H1 (cell line): ENCODE measurements at regions not wholly inside any gene's neighbourhood (a gene's known extent, or its start where the extent isn't known, plus 50 kb on each side); places are given as distances from the start of the nearest gene placed in this dataset.

ENCODE experiments used
- CTCF ChIA-PET: fragments of 300-600 bp; sonication (Branson Sonifier 250); formaldehyde crosslinking; loops from one replicate; lab custom pipeline; 2021; ENCODE audit not compliant: partially characterized antibody; lab: Charles Lee
- POLR2A ChIA-PET: fragments of 300-600 bp; sonication (Branson Sonifier 250); formaldehyde crosslinking; loops from one replicate; lab custom pipeline; 2021; ENCODE audit warnings: inconsistent platforms; ENCODE audit not compliant: partially characterized antibody; lab: Charles Lee
- DNase-seq, 2 experiments: peaks; one replicate each; pipeline versions ENCODE4 v3.0.0 to v3.0.0-alpha.2; 2010 to 2022; ENCODE audit warnings: low spot score in 2 of 2, low read depth in 1 of 2, mixed read lengths in 1 of 2
- FAIRE-seq: peaks from 2 replicates; lab custom pipeline; 2011; peaks lifted over from hg19 to GRCh38; lab: Jason Lieb, UNC
- H2AFZ ChIP-seq: 2 replicates; pipeline ENCODE4 v1.8.1; 2012; ENCODE audit warnings: low read length, inconsistent platforms
- H2AK5ac ChIP-seq: 2 replicates; pipeline ENCODE4 v1.6.1; 2013; ENCODE audit warnings: low read depth, low read length
- H2BK120ac ChIP-seq: replicated peaks from 2 replicates; pipeline ENCODE3; 2013; ENCODE audit warnings: low read depth, low read length, inconsistent platforms
- H2BK12ac ChIP-seq: 2 replicates; pipeline ENCODE4 v1.6.1; 2013; ENCODE audit warnings: low read depth, low read length
- H2BK15ac ChIP-seq: 2 replicates; pipeline ENCODE4 v1.6.1; 2013; ENCODE audit warnings: low read length
- H2BK20ac ChIP-seq: 2 replicates; pipeline ENCODE4 v1.6.1; 2013; ENCODE audit warnings: low read length
- H2BK5ac ChIP-seq: 2 replicates; pipeline ENCODE4 v1.6.1; 2013; ENCODE audit warnings: low read depth, low read length
- H3K14ac ChIP-seq: 2 replicates; pipeline ENCODE4 v1.6.1; 2013; ENCODE audit warnings: inconsistent platforms; ENCODE audit not compliant: insufficient read length
- H3K18ac ChIP-seq: 2 replicates; pipeline ENCODE4 v1.6.1; 2013; ENCODE audit warnings: low read length; ENCODE audit errors: extremely low read depth
- H3K23ac ChIP-seq: 2 replicates; pipeline ENCODE4 v1.6.1; 2013; ENCODE audit warnings: inconsistent platforms; ENCODE audit not compliant: insufficient read length
- H3K23me2 ChIP-seq: 2 replicates; pipeline ENCODE4 v1.6.1; 2013; ENCODE audit warnings: low read depth, low read length
- H3K27ac ChIP-seq: 2 replicates; pipeline ENCODE4 v1.6.1; 2011; ENCODE audit warnings: low read depth, low read length, inconsistent platforms
- H3K27me3 ChIP-seq, 4 experiments: replicated peaks in 1 of 4; 1 replicate in 1 of 4; 2 replicates in 3 of 4; pipeline versions ENCODE4 v1.6.1 to v1.8.1; 2011 to 2013; ENCODE audit warnings: low read length in 3 of 4, mild to moderate bottlenecking in 3 of 4, inconsistent platforms in 2 of 4, mixed read lengths in 2 of 4, moderate library complexity in 1 of 4; ENCODE audit not compliant: control insufficient read depth in 3 of 4, insufficient read depth in 3 of 4; ENCODE audit errors: extremely low read depth in 1 of 4
- H3K36me3 ChIP-seq, 4 experiments: 2 replicates each; pipeline versions ENCODE4 v1.6.1 to v1.8.1; 2011 to 2013; ENCODE audit warnings: mild to moderate bottlenecking in 4 of 4, low read length in 3 of 4, moderate library complexity in 2 of 4, control low read depth in 1 of 4, inconsistent platforms in 1 of 4; ENCODE audit not compliant: insufficient read depth in 4 of 4, control insufficient read depth in 2 of 4
- H3K4ac ChIP-seq: replicated peaks from 2 replicates; pipeline ENCODE3; 2013; ENCODE audit warnings: low read length, low read depth, mixed read lengths, inconsistent platforms; ENCODE audit not compliant: insufficient read length
- H3K4me1 ChIP-seq, 4 experiments: replicated peaks in 1 of 4; 1 replicate in 1 of 4; 2 replicates in 3 of 4; pipeline versions ENCODE4 v1.6.1 to v1.8.1; 2011 to 2013; ENCODE audit warnings: low read length in 3 of 4, inconsistent platforms in 2 of 4, mixed read lengths in 1 of 4; ENCODE audit not compliant: insufficient read depth in 4 of 4, control insufficient read depth in 3 of 4
- H3K4me2 ChIP-seq, 2 experiments: 2 replicates each; pipeline versions ENCODE4 v1.6.1 to v1.8.1; 2011 to 2013; ENCODE audit warnings: low read depth in 2 of 2, low read length in 2 of 2, control low read depth in 1 of 2, inconsistent platforms in 1 of 2, mild to moderate bottlenecking in 1 of 2; ENCODE audit not compliant: insufficient read depth in 1 of 2
- H3K4me3 ChIP-seq, 4 experiments: fragments of 200-600, 300-600 bp in 1 of 4; sonication (generic), shearing (Covaris generic), sonication (Bioruptor Twin) in 1 of 4; 2 replicates each; pipeline versions ENCODE4 v1.5.1 to v1.8.1; 2011 to 2016; ENCODE audit warnings: low read length in 4 of 4, low read depth in 3 of 4, control low read depth in 2 of 4, inconsistent platforms in 2 of 4, mild to moderate bottlenecking in 2 of 4, mixed read lengths in 1 of 4, moderate library complexity in 1 of 4; ENCODE audit not compliant: insufficient read depth in 2 of 4; ENCODE audit errors: extremely low read depth in 1 of 4
- H3K56ac ChIP-seq: replicated peaks from 2 replicates; pipeline ENCODE3; 2013; ENCODE audit warnings: low read depth, mild to moderate bottlenecking, mixed read lengths, low read length, inconsistent platforms; ENCODE audit not compliant: insufficient read length
- H3K79me1 ChIP-seq: 2 replicates; pipeline ENCODE4 v1.6.1; 2013; ENCODE audit warnings: low read depth, low read length, control low read depth
- H3K79me2 ChIP-seq, 2 experiments: 2 replicates each; pipeline versions ENCODE4 v1.6.1 to v1.8.1; 2012 to 2013; ENCODE audit warnings: low read length in 2 of 2, mild to moderate bottlenecking in 2 of 2, inconsistent platforms in 1 of 2; ENCODE audit not compliant: insufficient read depth in 2 of 2, control insufficient read depth in 1 of 2
- H3K9ac ChIP-seq, 4 experiments: replicated peaks in 1 of 4; 1 replicate in 1 of 4; 2 replicates in 3 of 4; pipeline versions ENCODE4 v1.6.1 to v1.8.1; 2011 to 2013; ENCODE audit warnings: low read depth in 3 of 4, low read length in 3 of 4, control low read depth in 2 of 4, mild to moderate bottlenecking in 2 of 4, moderate library complexity in 2 of 4, inconsistent platforms in 1 of 4; ENCODE audit errors: extremely low read depth in 1 of 4
- H3K9me3 ChIP-seq, 2 experiments: 2 replicates each; pipeline versions ENCODE4 v1.6.1 to v1.8.1; 2012 to 2013; ENCODE audit warnings: mild to moderate bottlenecking in 2 of 2, moderate library complexity in 2 of 2, control low read depth in 1 of 2, inconsistent platforms in 1 of 2, low read depth in 1 of 2, low read length in 1 of 2, mixed read lengths in 1 of 2; ENCODE audit not compliant: insufficient read depth in 2 of 2
- H4K20me1 ChIP-seq, 2 experiments: replicated peaks in 1 of 2; 2 replicates each; pipeline versions ENCODE3 to v1.8.1; 2011 to 2013; ENCODE audit warnings: inconsistent platforms in 2 of 2, low read length in 2 of 2, mild to moderate bottlenecking in 1 of 2; ENCODE audit not compliant: insufficient read depth in 2 of 2, control insufficient read depth in 1 of 2
- H4K5ac ChIP-seq: 2 replicates; pipeline ENCODE4 v1.6.1; 2013; ENCODE audit warnings: low read length, low read depth, mixed read lengths, inconsistent platforms; ENCODE audit not compliant: insufficient read length
- H4K8ac ChIP-seq: 2 replicates; pipeline ENCODE4 v1.8.0; 2013; ENCODE audit warnings: mild to moderate bottlenecking, moderate library complexity, low read length, inconsistent platforms; ENCODE audit not compliant: insufficient read depth; ENCODE audit errors: extremely low read depth
- H4K91ac ChIP-seq: replicated peaks from 2 replicates; pipeline ENCODE3; 2013; ENCODE audit warnings: low read length, mixed read lengths, inconsistent platforms; ENCODE audit not compliant: insufficient read length
- CTCF ChIP-seq, 3 experiments: IDR thresholded peaks; 1 replicate in 2 of 3; 2 replicates in 1 of 3; pipeline versions ENCODE4 v1.5.1 to v1.6.1; 2011; ENCODE audit warnings: low read length in 3 of 3, mild to moderate bottlenecking in 3 of 3, inconsistent platforms in 2 of 3, low read depth in 1 of 3, moderate library complexity in 1 of 3; ENCODE audit not compliant: insufficient read depth in 1 of 3; ENCODE audit errors: control extremely low read depth in 1 of 3
- FOSL1 ChIP-seq: IDR thresholded peaks from 2 replicates; pipeline ENCODE4 v1.6.1; 2011; ENCODE audit warnings: mild to moderate bottlenecking, low read depth, low read length, moderate library complexity; ENCODE audit not compliant: insufficient read depth
- RAD21 ChIP-seq, 2 experiments: IDR thresholded peaks in 1 of 2; conservative IDR thresholded peaks in 1 of 2; 2 replicates each; pipeline ENCODE4 v1.6.1; 2011; ENCODE audit warnings: low read depth in 2 of 2, low read length in 2 of 2, improper control_type of control experiment in 1 of 2, inconsistent platforms in 1 of 2, mild to moderate bottlenecking in 1 of 2, moderate library complexity in 1 of 2
- TAF1 ChIP-seq: IDR thresholded peaks from 2 replicates; pipeline ENCODE4 v1.6.1; 2011; ENCODE audit warnings: mild to moderate bottlenecking, low read depth, low read length
- whole genome bisulfite sequencing, 2 experiments: shearing (Covaris generic) in 1 of 2; methylation state at CpG; one replicate each; pipeline versions ENCODE4 v1.1.6 to v1.1.7; 2013 to 2015; ENCODE audit warnings: low lambda C conversion rate in 2 of 2, mixed read lengths in 2 of 2, inconsistent platforms in 1 of 2, low coverage in 1 of 2, missing lambda C conversion rate in 1 of 2; ENCODE audit not compliant: insufficient replicate concordance in 2 of 2, insufficient coverage in 1 of 2, insufficient read length in 1 of 2; ENCODE audit errors: extremely low coverage in 1 of 2, missing lambda C conversion rate in 1 of 2; 5-methylcytosine and 5-hydroxymethylcytosine counted together

- Histone ChIP-seq H2BK5ac (no peak overlapping the region), H3K36me3 (no peaks in the 10 kb centered on the region), H3K4me1 (no peaks in the 10 kb centered on the region), H4K5ac (no peak overlapping the region), H3K27me3 (no peaks in the 10 kb centered on the region), H3K56ac (no peak overlapping the region), H4K8ac (no peak overlapping the region), H2BK12ac (no peak overlapping the region), H2BK20ac (no peak overlapping the region), H3K23ac (no peak overlapping the region), H3K18ac (no peak overlapping the region), H3K79me1 (no peaks in the 10 kb centered on the region), H4K91ac (no peak overlapping the region), H3K27ac (no peak overlapping the region), H3K4me2 (no peak overlapping the region), H3K4me3 (no peak overlapping the region), H2AK5ac (no peak overlapping the region), H3K4ac (no peak overlapping the region), H2BK15ac (no peak overlapping the region), H4K20me1 (no peaks in the 10 kb centered on the region), H2AFZ (no peak overlapping the region)
- no peak for DNase-seq
- ChIA-PET CTCF (interaction anchor here (0.6 to 1.7 kb wide), 11 partner anchors 16 to 1774 kb away, joined by 3 to 10 read pairs (median 4); no protein-coding TSS in a partner anchor), POLR2A (no interaction called here)
- WGBS, 2 experiments = 48% methylated on average over 5 of the region's 5 CpGs; no CpG with 5 or more reads in 1 of the 2 experiments
- TF ChIP-seq TAF1 = no peak
- TF ChIP-seq FOSL1 = no peak
- TF ChIP-seq CTCF (IDR thresholded peaks at IDR 0.05; ENCODE audit: control extremely low read depth in 1 of 3, insufficient read depth in 1 of 3, low read depth in 1 of 3, low read length in 3 of 3) = peak in 2 of 3 experiments; percentile 44 to 61; a peak in 2 of 4 replicates
- peak; percentile 81 to 84 for TF ChIP-seq RAD21 (IDR thresholded peaks at IDR 0.05 in 1 of 2, conservative IDR thresholded peaks at IDR 0.05 in 1 of 2; ENCODE audit: low read depth in 2 of 2, low read length in 2 of 2)
- TF ChIP-seq, all 59 proteins: peak for 2
- no peaks in the 10 kb centered on the region for H3K9me3 ChIP-seq
- H3K14ac ChIP-seq = no peak overlapping the region
- no peak overlapping the region for H2BK120ac ChIP-seq
- FAIRE-seq = peak; percentile 77
- no peak overlapping the region for H3K9ac ChIP-seq
- H3K79me2 ChIP-seq = no peaks in the 10 kb centered on the region
- H3K23me2 ChIP-seq = no peaks in the 10 kb centered on the region
Measured at GRCh38 chr3:167032267-167032876, 347.7 kb downstream of the ZBBX start.
